ENCODE measurements at regions not wholly inside any gene's neighbourhood (a gene's known extent, or its start where the extent isn't known, plus 50 kb on each side); places are given as distances from the start of the nearest gene placed in this dataset.

- Histone ChIP-seq H4K8ac (ENCODE audit: low read depth, low read length) (no peak overlapping the region), H2BK120ac (ENCODE audit: low read depth, low read length) (no peak overlapping the region), H4K91ac (ENCODE audit: low read depth, low read length, poor library complexity) (no peak overlapping the region), H3K18ac (ENCODE audit: low read length) (no peak overlapping the region), H2AFZ (ENCODE audit: low read length) (no peak overlapping the region), H2BK5ac (ENCODE audit: low read length) (no peak overlapping the region), H3K14ac (ENCODE audit: low read length) (no peak overlapping the region), H2BK15ac (ENCODE audit: low read length) (no peak overlapping the region), H2BK12ac (ENCODE audit: low read length) (no peak overlapping the region), H2AK5ac (ENCODE audit: low read depth, low read length) (no peak overlapping the region), H3K4me1 (ENCODE audit: control insufficient read depth in 2 of 2, insufficient read depth in 1 of 2, low read depth in 1 of 2, low read length in 2 of 2) (no peaks in the 10 kb centered on the region), H3K4me3 (ENCODE audit: low read length in 2 of 2) (no peak overlapping the region), H3K9me3 (replicated peaks in 1 of 2; ENCODE audit: control insufficient read depth in 2 of 2, insufficient read depth in 1 of 2, low read depth in 1 of 2, low read length in 2 of 2) (no peaks in the 10 kb centered on the region), H3K4ac (ENCODE audit: low read length) (no peak overlapping the region), H3K27ac (replicated peaks; ENCODE audit: low read length) (no peak overlapping the region), H3K9ac (ENCODE audit: low read depth, low read length, poor library complexity) (no peak overlapping the region), H3K4me2 (ENCODE audit: insufficient read depth, low read length, poor library complexity, severe bottlenecking) (no peak overlapping the region), H3K79me1 (ENCODE audit: low read depth, low read length) (no peaks in the 10 kb centered on the region), H3K23ac (ENCODE audit: low read depth, low read length, poor library complexity) (no peak overlapping the region), H3K36me3 (replicated peaks in 1 of 2; ENCODE audit: control insufficient read depth in 2 of 2, insufficient read depth in 2 of 2, low read length in 2 of 2) (no peaks in the 10 kb centered on the region), H3K27me3 (ENCODE audit: control insufficient read depth in 3 of 3, insufficient read depth in 3 of 3, low read depth in 1 of 3, low read length in 3 of 3) (no peaks in the 10 kb centered on the region)
- DNase-seq (ENCODE audit: low spot score): no peak
- no CpG with 5 or more reads among the region's 3 CpGs for WGBS, 2 donors (ENCODE audit: extremely low coverage in 2 of 2, insufficient read length in 2 of 2, insufficient replicate concordance in 1 of 2)
These were observed 240.7 kb upstream of the TRAM1L1 start for GRCh38 chr4:117326091-117326490.

DNA sequence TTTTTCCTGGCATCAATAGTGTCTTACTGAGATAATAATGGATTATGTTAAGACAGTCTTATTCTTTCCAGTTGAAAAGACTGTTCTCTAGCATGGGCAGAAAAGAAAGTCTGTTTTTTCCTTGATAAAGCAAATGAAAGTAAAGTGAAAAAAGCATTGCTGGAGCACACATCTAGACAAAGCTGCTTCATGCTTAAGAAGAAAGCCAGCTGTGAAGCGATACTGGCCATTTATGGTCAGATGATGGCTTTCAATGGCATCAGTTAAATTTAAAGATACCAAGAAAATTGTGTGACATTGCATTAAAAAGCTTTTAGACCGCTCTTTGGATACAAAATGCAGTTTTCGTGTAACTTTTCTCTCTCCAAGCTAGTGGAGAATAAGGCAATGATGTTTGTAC lies 242.1 kb upstream of the TRAM1L1 start:
- no CpG with 5 or more reads among the region's 3 CpGs for WGBS, 2 donors (ENCODE audit: extremely low coverage in 2 of 2, insufficient read length in 2 of 2, insufficient replicate concordance in 1 of 2)
- Histone ChIP-seq H3K79me1 (ENCODE audit: low read depth, low read length) (no peaks in the 10 kb centered on the region), H3K4me1 (ENCODE audit: control insufficient read depth in 2 of 2, insufficient read depth in 1 of 2, low read depth in 1 of 2, low read length in 2 of 2) (no peaks in the 10 kb centered on the region), H3K4me2 (ENCODE audit: insufficient read depth, low read length, poor library complexity, severe bottlenecking) (no peak overlapping the region), H4K8ac (ENCODE audit: low read depth, low read length) (no peak overlapping the region), H3K27me3 (ENCODE audit: control insufficient read depth in 3 of 3, insufficient read depth in 3 of 3, low read depth in 1 of 3, low read length in 3 of 3) (no peaks in the 10 kb centered on the region), H4K91ac (ENCODE audit: low read depth, low read length, poor library complexity) (no peak overlapping the region), H3K23ac (ENCODE audit: low read depth, low read length, poor library complexity) (no peak overlapping the region), H2BK15ac (ENCODE audit: low read length) (no peak overlapping the region), H2AK5ac (ENCODE audit: low read depth, low read length) (no peak overlapping the region), H3K18ac (ENCODE audit: low read length) (no peak overlapping the region), H3K4me3 (ENCODE audit: low read length in 2 of 2) (no peak overlapping the region), H2BK120ac (ENCODE audit: low read depth, low read length) (no peak overlapping the region), H2AFZ (ENCODE audit: low read length) (no peak overlapping the region), H3K14ac (ENCODE audit: low read length) (no peak overlapping the region), H3K9me3 (replicated peaks in 1 of 2; ENCODE audit: control insufficient read depth in 2 of 2, insufficient read depth in 1 of 2, low read depth in 1 of 2, low read length in 2 of 2) (no peaks in the 10 kb centered on the region), H3K9ac (ENCODE audit: low read depth, low read length, poor library complexity) (no peak overlapping the region), H2BK5ac (ENCODE audit: low read length) (no peak overlapping the region), H3K4ac (ENCODE audit: low read length) (no peak overlapping the region), H2BK12ac (ENCODE audit: low read length) (no peak overlapping the region), H3K27ac (replicated peaks; ENCODE audit: low read length) (no peak overlapping the region), H3K36me3 (replicated peaks in 1 of 2; ENCODE audit: control insufficient read depth in 2 of 2, insufficient read depth in 2 of 2, low read length in 2 of 2) (no peaks in the 10 kb centered on the region)
- DNase-seq (ENCODE audit: low spot score): no peak

DNA sequence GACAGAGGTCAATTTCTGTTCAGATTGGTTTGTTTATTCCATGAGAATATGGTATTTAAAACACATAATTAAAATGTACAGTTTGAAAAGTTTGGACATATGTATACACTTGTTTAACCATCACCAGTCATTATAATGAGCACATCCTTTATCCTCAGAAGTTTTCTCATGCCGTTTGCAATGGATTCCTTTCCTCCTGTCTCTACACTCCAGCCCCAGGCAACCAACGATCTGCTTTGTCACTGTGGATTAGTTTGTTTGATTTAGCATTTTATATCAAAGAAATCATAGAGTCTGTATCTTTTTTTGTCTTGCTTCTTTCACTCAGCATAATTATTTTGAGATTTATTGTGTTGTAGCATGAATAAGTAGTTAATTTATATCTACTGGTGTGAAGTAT lies 243.0 kb upstream of the TRAM1L1 start:
- Histone ChIP-seq H2AFZ (ENCODE audit: low read length) (no peak overlapping the region), H3K36me3 (replicated peaks in 1 of 2; ENCODE audit: control insufficient read depth in 2 of 2, insufficient read depth in 2 of 2, low read length in 2 of 2) (no peaks in the 10 kb centered on the region), H3K27ac (replicated peaks; ENCODE audit: low read length) (no peak overlapping the region), H2AK5ac (ENCODE audit: low read depth, low read length) (no peak overlapping the region), H3K27me3 (ENCODE audit: control insufficient read depth in 3 of 3, insufficient read depth in 3 of 3, low read depth in 1 of 3, low read length in 3 of 3) (no peaks in the 10 kb centered on the region), H3K9ac (ENCODE audit: low read depth, low read length, poor library complexity) (no peak overlapping the region), H3K18ac (ENCODE audit: low read length) (no peak overlapping the region), H4K91ac (ENCODE audit: low read depth, low read length, poor library complexity) (no peak overlapping the region), H3K4me1 (ENCODE audit: control insufficient read depth in 2 of 2, insufficient read depth in 1 of 2, low read depth in 1 of 2, low read length in 2 of 2) (no peaks in the 10 kb centered on the region), H2BK15ac (ENCODE audit: low read length) (no peak overlapping the region), H3K9me3 (replicated peaks in 1 of 2; ENCODE audit: control insufficient read depth in 2 of 2, insufficient read depth in 1 of 2, low read depth in 1 of 2, low read length in 2 of 2) (no peaks in the 10 kb centered on the region), H3K4ac (ENCODE audit: low read length) (no peak overlapping the region), H3K14ac (ENCODE audit: low read length) (no peak overlapping the region), H3K4me3 (ENCODE audit: low read length in 2 of 2) (no peak overlapping the region), H3K4me2 (ENCODE audit: insufficient read depth, low read length, poor library complexity, severe bottlenecking) (no peak overlapping the region), H3K79me1 (ENCODE audit: low read depth, low read length) (no peaks in the 10 kb centered on the region), H3K23ac (ENCODE audit: low read depth, low read length, poor library complexity) (no peak overlapping the region), H4K8ac (ENCODE audit: low read depth, low read length) (no peak overlapping the region), H2BK120ac (ENCODE audit: low read depth, low read length) (no peak overlapping the region), H2BK12ac (ENCODE audit: low read length) (no peak overlapping the region), H2BK5ac (ENCODE audit: low read length) (no peak overlapping the region)
- WGBS, 2 donors (ENCODE audit: extremely low coverage in 2 of 2, insufficient read length in 2 of 2, insufficient replicate concordance in 1 of 2): no CpG with 5 or more reads among the region's 2 CpGs
- no peak for DNase-seq (ENCODE audit: low spot score)

DNA sequence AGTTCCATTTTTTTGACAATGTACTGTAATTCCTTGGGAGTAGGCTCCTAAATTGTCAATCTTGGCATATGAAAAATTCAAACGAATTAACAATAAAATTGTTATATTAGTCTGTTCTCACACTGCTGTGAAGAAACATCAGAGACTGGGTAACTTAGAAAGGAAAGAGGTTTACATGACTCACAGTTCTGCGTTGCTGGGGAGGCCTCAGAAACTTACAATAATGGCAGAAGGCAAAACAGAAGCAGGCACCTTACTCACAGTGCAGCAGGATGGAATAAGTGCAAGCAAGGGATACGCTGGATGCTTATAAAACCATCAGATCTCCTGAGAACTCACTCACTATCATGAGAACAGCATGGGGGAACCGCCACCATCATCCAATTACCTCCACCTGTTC lies 246.4 kb upstream of the TRAM1L1 start:
- no peak overlapping the region for H3K4ac ChIP-seq (ENCODE audit: low read length)
- no peaks in the 10 kb centered on the region for H3K36me3 ChIP-seq (replicated peaks in 1 of 2; ENCODE audit: control insufficient read depth in 2 of 2, insufficient read depth in 2 of 2, low read length in 2 of 2)

More for the DNA sequence above, 246.4 kb upstream of the TRAM1L1 start:
- no peak overlapping the region for H2AFZ ChIP-seq (ENCODE audit: low read length)
- no peak overlapping the region for H3K4me3 ChIP-seq (ENCODE audit: low read length in 2 of 2)
- H3K4me2 ChIP-seq (ENCODE audit: insufficient read depth, low read length, poor library complexity, severe bottlenecking): no peak overlapping the region
- WGBS, 2 donors (ENCODE audit: extremely low coverage in 2 of 2, insufficient read length in 2 of 2, insufficient replicate concordance in 1 of 2): no CpG with 5 or more reads among the region's 4 CpGs
- no peak for DNase-seq (ENCODE audit: low spot score)
- H2BK12ac ChIP-seq (ENCODE audit: low read length): no peak overlapping the region
- no peak overlapping the region for H4K8ac ChIP-seq (ENCODE audit: low read depth, low read length)
- no peak overlapping the region for H3K18ac ChIP-seq (ENCODE audit: low read length)
- H2AK5ac ChIP-seq (ENCODE audit: low read depth, low read length): no peak overlapping the region
- H2BK15ac ChIP-seq (ENCODE audit: low read length): no peak overlapping the region
- H2BK120ac ChIP-seq (ENCODE audit: low read depth, low read length): no peak overlapping the region
- no peaks in the 10 kb centered on the region for H3K79me1 ChIP-seq (ENCODE audit: low read depth, low read length)
- H3K14ac ChIP-seq (ENCODE audit: low read length): no peak overlapping the region
- H3K9me3 ChIP-seq (replicated peaks in 1 of 2; ENCODE audit: control insufficient read depth in 2 of 2, insufficient read depth in 1 of 2, low read depth in 1 of 2, low read length in 2 of 2): no peaks in the 10 kb centered on the region
- H3K9ac ChIP-seq (ENCODE audit: low read depth, low read length, poor library complexity): no peak overlapping the region
- no peaks in the 10 kb centered on the region for H3K4me1 ChIP-seq (ENCODE audit: control insufficient read depth in 2 of 2, insufficient read depth in 1 of 2, low read depth in 1 of 2, low read length in 2 of 2)
- H4K91ac ChIP-seq (ENCODE audit: low read depth, low read length, poor library complexity): no peak overlapping the region
- H3K23ac ChIP-seq (ENCODE audit: low read depth, low read length, poor library complexity): no peak overlapping the region
- no peak overlapping the region for H2BK5ac ChIP-seq (ENCODE audit: low read length)
- no peaks in the 10 kb centered on the region for H3K27me3 ChIP-seq (ENCODE audit: control insufficient read depth in 3 of 3, insufficient read depth in 3 of 3, low read depth in 1 of 3, low read length in 3 of 3)
- no peak overlapping the region for H3K27ac ChIP-seq (replicated peaks; ENCODE audit: low read length)

Data from neuronal stem cell (in vitro differentiated cells).